ENCODE measurements at regions not wholly inside any gene's neighbourhood (a gene's known extent, or its start where the extent isn't known, plus 50 kb on each side); places are given as distances from the start of the nearest gene placed in this dataset. TPM values are rescaled to one million over a fixed set of nuclear protein-coding genes. Genes with fewer than 3 reads are reported as not detected.

Small RNAs in the stretch of these regions (small RNA-seq; reads per million reads assigned to genes)
- gene HIGD1AP2 (not detected), gene RNU6-67P (not detected), gene RNU6-77P (not detected)
